ENCODE measurements at regions not wholly inside any gene's neighbourhood (a gene's known extent, or its start where the extent isn't known, plus 50 kb on each side); places are given as distances from the start of the nearest gene placed in this dataset.
A peak's percentile ranks its signal among the peaks of the same experiment; 100 is the strongest.
"Not testable (repeated sequence)": the region's sequence is repeated elsewhere in the genome, so short reads cannot be mapped to it uniquely, and the experiment has no call there.

GRCh38 chr17:63282455-63282854, 163.7 kb downstream of the CYB561 start:
- no peak for ATAC-seq (replicated peaks in 6 of 8)
- Histone ChIP-seq H3K4me3 (no peak overlapping the region), H3K4me1 (replicated peaks in 1 of 2) (no peaks in the 10 kb centered on the region), H3K27ac (no peak overlapping the region)
- in situ Hi-C loops (cut with MboI; ENCODE audit: low pct_unique_long_range_greater_than_20kb in 2 of 9, low sequenced_read_pairs in 9 of 9, unreplicated experiment in 9 of 9) = no loop called here
- 88 to 100% (median 98%) methylated on average over 2 to 4 of the region's 4 CpGs for WGBS, 10 experiments

GRCh38 chr17:63285551-63285950, 160.6 kb downstream of the CYB561 start:
- no peak overlapping the region for H3K27ac ChIP-seq
- 90 to 100% (median 96%) methylated on average over 1 to 4 of the region's 4 CpGs; no CpG with 5 or more reads in 3 of the 10 experiments for WGBS, 10 experiments
- in situ Hi-C loops (cut with MboI; ENCODE audit: low pct_unique_long_range_greater_than_20kb in 2 of 9, low sequenced_read_pairs in 9 of 9, unreplicated experiment in 9 of 9) = no loop called here
- no peak for ATAC-seq (replicated peaks in 6 of 8)
- H3K4me3 ChIP-seq = no peak overlapping the region
- H3K4me1 ChIP-seq (replicated peaks in 1 of 2) = no peaks in the 10 kb centered on the region

DNA sequence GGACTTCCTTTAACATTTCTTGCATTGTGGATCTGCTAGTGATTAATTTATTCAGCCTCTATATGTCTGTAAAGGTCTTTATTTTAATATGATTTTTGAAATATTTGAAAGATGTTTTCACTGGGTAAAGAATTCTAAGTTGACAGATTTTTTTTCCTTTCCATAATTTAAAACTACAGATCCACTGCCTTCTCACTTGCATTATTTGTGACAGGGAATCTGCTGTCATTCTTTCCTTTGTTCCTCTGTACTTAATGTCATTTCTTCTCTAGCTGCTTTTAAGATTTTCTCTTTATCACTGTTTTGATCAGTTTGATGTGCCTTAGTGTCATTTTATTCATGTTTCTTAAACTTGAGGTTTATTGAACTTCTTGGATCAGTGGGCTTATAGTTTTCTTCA, 159.9 kb downstream of the CYB561 start:
- Histone ChIP-seq H3K4me1 (replicated peaks in 1 of 2) (no peaks in the 10 kb centered on the region), H3K4me3 (no peak overlapping the region), H3K27ac (no peak overlapping the region)
- no peak for ATAC-seq (replicated peaks in 6 of 8)
- in situ Hi-C loops (cut with MboI; ENCODE audit: low pct_unique_long_range_greater_than_20kb in 2 of 9, low sequenced_read_pairs in 9 of 9, unreplicated experiment in 9 of 9) = no loop called here

DNA sequence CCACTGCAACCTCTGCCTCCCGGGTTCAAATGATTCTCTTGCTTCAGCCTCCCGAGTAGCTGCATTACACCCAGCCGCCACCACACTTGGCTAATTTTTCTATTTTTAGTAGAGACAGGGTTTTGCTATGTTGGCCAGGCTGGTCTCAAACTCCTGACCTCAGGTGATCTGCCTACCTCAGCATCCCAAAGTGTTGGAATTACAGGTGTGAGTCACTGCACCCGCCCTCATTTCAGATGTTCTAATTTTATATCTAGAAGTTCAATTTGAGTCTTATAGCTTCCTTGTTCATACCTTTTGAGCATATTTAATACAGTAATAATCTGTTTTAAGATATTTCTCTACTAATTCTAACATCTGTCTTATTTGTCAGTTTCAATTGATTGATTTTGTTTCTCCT, 159.1 kb downstream of the CYB561 start:
- H3K27ac ChIP-seq; H3K4me1 ChIP-seq (replicated peaks in 1 of 2); ATAC-seq (replicated peaks in 6 of 8); H3K4me3 ChIP-seq; in situ Hi-C loops (cut with MboI; ENCODE audit: low pct_unique_long_range_greater_than_20kb in 2 of 9, low sequenced_read_pairs in 9 of 9, unreplicated experiment in 9 of 9): not testable (repeated sequence)
- 86 to 100% (median 93%) methylated on average over 1 to 4 of the region's 4 CpGs; no CpG with 5 or more reads in 1 of the 10 experiments for WGBS, 10 experiments

DNA sequence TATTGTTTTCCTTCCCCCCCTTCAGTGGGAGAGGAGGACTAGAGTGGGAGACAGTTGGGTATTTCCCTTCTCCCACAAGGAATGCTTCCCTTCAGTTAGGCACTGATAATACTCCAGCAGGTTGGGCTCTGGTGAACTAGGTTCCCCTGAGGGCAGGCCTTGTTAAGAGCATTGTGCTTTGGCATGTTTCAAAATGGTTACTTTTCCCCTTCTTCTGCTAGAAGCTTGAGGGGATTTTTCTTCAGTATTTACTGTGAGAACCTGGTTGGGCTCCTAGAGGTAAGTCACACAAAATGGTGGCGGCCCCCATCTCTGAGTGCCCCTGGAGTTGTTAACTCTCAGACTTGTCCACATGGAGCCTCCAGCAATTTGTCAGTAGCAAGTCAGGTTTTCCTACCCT, 156.2 kb downstream of the CYB561 start:
- no peaks in the 10 kb centered on the region for H3K4me1 ChIP-seq (replicated peaks in 1 of 2)
- ATAC-seq (replicated peaks in 6 of 8) = no peak
- 80 to 100% (median 100%) methylated on average over 1 of the region's 1 CpG; no CpG with 5 or more reads in 6 of the 10 experiments for WGBS, 10 experiments
- no peak overlapping the region for H3K27ac ChIP-seq
- H3K4me3 ChIP-seq = no peak overlapping the region
- in situ Hi-C loops (cut with MboI; ENCODE audit: low pct_unique_long_range_greater_than_20kb in 2 of 9, low sequenced_read_pairs in 9 of 9, unreplicated experiment in 9 of 9) = no loop called here

- ATAC-seq (replicated peaks in 6 of 8) = no peak
- in situ Hi-C loops (cut with MboI; ENCODE audit: low pct_unique_long_range_greater_than_20kb in 2 of 9, low sequenced_read_pairs in 9 of 9, unreplicated experiment in 9 of 9) = no loop called here
- H3K27ac ChIP-seq = no peak overlapping the region
- no peaks in the 10 kb centered on the region for H3K4me1 ChIP-seq (replicated peaks in 1 of 2)
- no peak overlapping the region for H3K4me3 ChIP-seq
- WGBS, 10 experiments = 80 to 100% (median 100%) methylated on average over 1 of the region's 1 CpG; no CpG with 5 or more reads in 1 of the 10 experiments
Observed at GRCh38 chr17:63290351-63290750, 155.8 kb downstream of the CYB561 start.

GRCh38 chr17:63290784-63291183, 155.3 kb downstream of the CYB561 start:
- in situ Hi-C loops (cut with MboI; ENCODE audit: low pct_unique_long_range_greater_than_20kb in 2 of 9, low sequenced_read_pairs in 9 of 9, unreplicated experiment in 9 of 9) = no loop called here
- no peak for ATAC-seq (replicated peaks in 6 of 8)
- no peak overlapping the region for H3K4me3 ChIP-seq
- no peaks in the 10 kb centered on the region for H3K4me1 ChIP-seq (replicated peaks in 1 of 2)
- no peak overlapping the region for H3K27ac ChIP-seq
- 64 to 100% (median 76%) methylated on average over 1 to 2 of the region's 2 CpGs; no CpG with 5 or more reads in 1 of the 10 experiments for WGBS, 10 experiments

DNA sequence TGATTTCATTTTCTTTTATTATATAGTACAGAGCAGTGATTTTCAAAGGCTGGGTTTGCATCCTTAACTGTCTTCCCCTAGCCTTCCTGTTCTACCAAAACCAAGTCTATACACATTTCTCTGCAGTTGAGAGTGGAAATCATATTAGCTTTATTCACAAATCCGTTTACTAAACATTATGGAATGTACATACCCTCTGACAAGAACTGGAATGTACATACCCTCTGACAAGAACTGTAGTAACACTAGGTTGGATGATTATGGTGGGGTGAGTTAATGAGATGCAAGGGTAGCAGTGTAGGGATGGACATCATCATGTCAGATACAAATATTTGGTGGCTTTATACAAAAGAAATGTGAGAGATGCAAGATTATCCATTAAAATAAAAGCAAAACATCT, 154.8 kb downstream of the CYB561 start:
- Histone ChIP-seq H3K4me1 (replicated peaks in 1 of 2) (no peaks in the 10 kb centered on the region), H3K27ac (no peak overlapping the region), H3K4me3 (no peak overlapping the region)
- ATAC-seq (replicated peaks in 6 of 8) = no peak
- 8 to 100% (median 86%) methylated on average over 1 of the region's 1 CpG; no CpG with 5 or more reads in 1 of the 10 experiments for WGBS, 10 experiments
- in situ Hi-C loops (cut with MboI; ENCODE audit: low pct_unique_long_range_greater_than_20kb in 2 of 9, low sequenced_read_pairs in 9 of 9, unreplicated experiment in 9 of 9) = no loop called here

DNA sequence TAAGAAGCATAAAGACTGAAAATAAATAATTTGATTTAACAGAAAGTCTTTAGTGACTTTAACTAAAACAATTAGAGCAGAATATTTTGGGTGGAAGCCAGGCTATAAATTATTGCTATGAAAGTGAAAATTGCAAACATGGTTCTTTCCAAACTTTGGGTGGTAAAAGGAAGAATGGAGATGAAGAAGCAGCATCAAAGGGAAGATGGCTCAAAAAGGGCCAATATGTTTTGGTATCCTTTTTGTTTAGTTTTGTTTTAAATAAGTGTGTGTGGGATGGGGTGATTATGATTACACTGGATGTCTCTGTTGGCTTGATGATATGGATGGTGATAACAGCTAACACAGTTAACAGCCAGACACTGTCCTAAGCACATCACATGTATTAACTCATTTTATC, 153.7 kb downstream of the CYB561 start:
- in situ Hi-C loops (cut with MboI; ENCODE audit: low pct_unique_long_range_greater_than_20kb in 2 of 9, low sequenced_read_pairs in 9 of 9, unreplicated experiment in 9 of 9) = no loop called here
- ATAC-seq (replicated peaks in 6 of 8) = no peak
- no peak overlapping the region for H3K4me3 ChIP-seq
- no peaks in the 10 kb centered on the region for H3K4me1 ChIP-seq (replicated peaks in 1 of 2)
- no peak overlapping the region for H3K27ac ChIP-seq

DNA sequence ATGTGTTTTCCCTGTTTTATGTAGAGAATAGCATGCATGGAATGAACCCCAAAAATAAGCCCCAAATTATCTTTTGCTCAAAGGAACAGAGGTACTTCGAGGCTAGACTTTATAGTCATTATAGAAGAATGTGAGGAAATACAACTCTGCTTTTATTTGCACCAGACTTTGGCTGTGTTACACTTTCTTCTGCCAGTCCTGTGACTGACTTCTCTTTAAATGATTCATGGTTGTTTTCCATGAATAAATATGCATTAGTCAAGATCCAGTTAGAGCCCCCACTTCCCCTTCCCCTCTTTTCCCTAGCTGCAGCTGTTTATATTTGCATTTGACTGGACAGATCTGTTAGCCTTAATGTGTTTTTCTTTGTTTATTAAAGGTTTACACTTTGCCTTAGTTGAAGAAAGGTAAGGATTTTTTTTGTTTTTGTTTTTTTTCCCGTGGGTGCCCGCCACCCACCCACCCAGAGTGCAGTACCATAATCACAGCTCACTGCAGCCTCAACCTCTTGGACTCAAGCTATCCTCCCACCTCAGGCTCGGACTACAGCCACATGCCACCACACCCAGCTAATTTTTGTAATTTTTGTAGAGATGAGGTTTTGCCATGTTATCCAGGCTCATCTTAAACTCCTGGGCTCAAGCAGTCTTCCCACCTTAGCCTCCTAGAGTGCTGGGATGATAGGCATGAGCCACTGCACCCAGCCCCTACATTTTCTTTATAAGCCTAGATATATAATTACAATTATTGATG, 152.6 kb downstream of the CYB561 start:
- WGBS, 10 experiments = 0 to 100% (median 67%) methylated on average over 1 to 4 of the region's 4 CpGs; no CpG with 5 or more reads in 1 of the 10 experiments
- in situ Hi-C loops (cut with MboI; ENCODE audit: low pct_unique_long_range_greater_than_20kb in 2 of 9, low sequenced_read_pairs in 9 of 9, unreplicated experiment in 9 of 9) = no loop called here
- H3K27ac ChIP-seq = no peak overlapping the region
- peak in 2 of 8 experiments; percentile 41 to 55 for ATAC-seq (replicated peaks in 6 of 8)
- no peak overlapping the region for H3K4me3 ChIP-seq
- H3K4me1 ChIP-seq (replicated peaks in 1 of 2) = no peaks in the 10 kb centered on the region

GRCh38 chr17:63294776-63295175, 151.3 kb downstream of the CYB561 start:
- H3K4me3 ChIP-seq = no peak overlapping the region
- no peak overlapping the region for H3K27ac ChIP-seq
- no peak for ATAC-seq (replicated peaks in 6 of 8)
- H3K4me1 ChIP-seq (replicated peaks in 1 of 2) = no peaks in the 10 kb centered on the region
- 71 to 100% (median 90%) methylated on average over 1 to 3 of the region's 3 CpGs; no CpG with 5 or more reads in 1 of the 10 experiments for WGBS, 10 experiments
- in situ Hi-C loops (cut with MboI; ENCODE audit: low pct_unique_long_range_greater_than_20kb in 2 of 9, low sequenced_read_pairs in 9 of 9, unreplicated experiment in 9 of 9) = no loop called here

DNA sequence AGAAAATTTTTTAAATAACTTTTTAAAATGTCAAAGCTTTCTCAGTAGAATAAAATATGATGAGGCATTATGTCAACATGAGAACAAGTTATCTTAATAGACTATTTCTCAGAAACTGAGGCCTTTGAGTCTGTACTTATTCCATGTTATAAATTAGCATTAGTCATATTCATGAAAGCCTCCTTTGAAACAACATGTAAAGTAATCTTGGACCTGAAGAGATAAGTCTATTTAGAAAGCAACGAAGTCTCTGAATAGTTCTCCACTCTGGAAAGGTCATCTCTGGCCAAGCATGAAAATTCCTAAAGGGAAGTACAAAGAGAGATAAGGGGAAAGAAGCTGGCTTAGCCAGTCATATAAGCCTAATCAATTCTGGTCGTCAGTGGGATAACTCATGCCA, 150.8 kb downstream of the CYB561 start:
- WGBS, 10 experiments = 3 to 76% (median 34%) methylated on average over 1 to 2 of the region's 2 CpGs; no CpG with 5 or more reads in 1 of the 10 experiments
- no peak for ATAC-seq (replicated peaks in 6 of 8)
- in situ Hi-C loops (cut with MboI; ENCODE audit: low pct_unique_long_range_greater_than_20kb in 2 of 9, low sequenced_read_pairs in 9 of 9, unreplicated experiment in 9 of 9) = no loop called here
- Histone ChIP-seq H3K4me1 (replicated peaks in 1 of 2) (no peaks in the 10 kb centered on the region), H3K4me3 (no peak overlapping the region), H3K27ac (no peak overlapping the region)

DNA sequence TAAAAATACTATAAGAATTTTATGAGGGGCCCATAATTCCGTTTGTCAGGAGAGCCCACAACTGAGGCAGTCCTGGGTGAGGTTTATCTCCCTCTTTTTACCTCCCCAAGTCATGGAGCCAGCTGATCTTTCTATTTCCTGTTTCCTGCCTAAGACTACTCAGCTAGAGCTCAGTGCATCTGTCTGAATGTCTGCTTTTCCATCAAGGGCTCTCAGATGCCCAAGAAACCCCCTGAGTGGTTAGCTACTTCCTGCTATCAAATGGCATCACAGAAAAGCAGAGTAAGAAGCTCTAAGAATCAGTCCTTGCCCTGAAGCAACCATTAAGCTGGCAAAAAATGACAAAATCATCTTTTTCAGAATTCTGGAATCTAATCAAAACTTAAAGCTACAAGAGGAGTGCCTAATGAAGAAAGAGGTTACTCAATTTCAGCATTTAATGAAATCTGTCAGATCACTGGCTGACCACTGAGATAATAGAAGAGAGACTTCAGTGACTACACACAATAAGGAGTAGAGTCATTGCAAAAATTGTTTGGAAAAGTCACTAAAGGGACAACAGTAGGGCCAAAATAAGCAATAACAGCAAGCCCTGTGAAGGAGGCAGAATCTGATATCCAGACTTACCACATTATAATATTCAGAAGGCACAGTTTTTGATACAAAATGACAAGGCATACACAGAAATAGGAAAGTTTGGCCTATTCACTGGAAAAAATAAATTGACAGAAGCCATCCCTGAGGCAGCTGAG, 150.1 kb downstream of the CYB561 start:
- Histone ChIP-seq H3K27ac (no peak overlapping the region), H3K4me3 (no peak overlapping the region), H3K4me1 (replicated peaks in 1 of 2) (no peaks in the 10 kb centered on the region)
- in situ Hi-C loops (cut with MboI; ENCODE audit: low pct_unique_long_range_greater_than_20kb in 2 of 9, low sequenced_read_pairs in 9 of 9, unreplicated experiment in 9 of 9) = no loop called here
- WGBS, 10 experiments = 40 to 83% (median 67%) methylated on average over 1 of the region's 1 CpG; no CpG with 5 or more reads in 5 of the 10 experiments
- ATAC-seq (replicated peaks in 6 of 8) = no peak
